Keratinocyte (primary cell): ENCODE measurements at regions not wholly inside any gene's neighbourhood (a gene's known extent, or its start where the extent isn't known, plus 50 kb on each side); places are given as distances from the start of the nearest gene placed in this dataset.

Experiments used
- DNase-seq: peaks from one replicate; pipeline ENCODE4 v3.0.0-alpha.2; 2011; ENCODE audit warnings: low read depth, missing footprints, low spot score
- FAIRE-seq: peaks from 2 replicates; lab custom pipeline; 2011; peaks lifted over from hg19 to GRCh38; lab: Jason Lieb, UNC
- H2AFZ ChIP-seq: 2 replicates; pipeline ENCODE4 v1.6.0; 2012; ENCODE audit warnings: low read length, control low read depth, inconsistent platforms; ENCODE audit not compliant: control insufficient read depth
- H3K27ac ChIP-seq: 2 replicates; pipeline ENCODE4 v1.5.1; 2011; ENCODE audit warnings: low read length; ENCODE audit not compliant: control insufficient read depth, insufficient read depth
- H3K27me3 ChIP-seq: 3 replicates; pipeline ENCODE4 v1.6.0; 2011; ENCODE audit warnings: low read length; ENCODE audit not compliant: control insufficient read depth, insufficient read depth; ENCODE audit errors: extremely low read depth
- H3K36me3 ChIP-seq, 2 experiments: 2 replicates in 1 of 2; 3 replicates in 1 of 2; pipeline ENCODE4 v1.5.1; 2011; ENCODE audit warnings: low read length in 2 of 2, mild to moderate bottlenecking in 1 of 2; ENCODE audit not compliant: control insufficient read depth in 2 of 2, insufficient read depth in 2 of 2; ENCODE audit errors: extremely low read depth in 1 of 2
- H3K4me1 ChIP-seq: 3 replicates; pipeline ENCODE4 v1.5.1; 2011; ENCODE audit warnings: low read length; ENCODE audit not compliant: control insufficient read depth, insufficient read depth; ENCODE audit errors: extremely low read depth
- H3K4me2 ChIP-seq: 3 replicates; pipeline ENCODE4 v1.6.0; 2011; ENCODE audit warnings: low read depth, low read length; ENCODE audit not compliant: control insufficient read depth, insufficient read depth; ENCODE audit errors: extremely low read depth
- H3K4me3 ChIP-seq, 3 experiments: fragments of 200-600 bp in 1 of 3; sonication (generic) in 1 of 3; 2 replicates in 2 of 3; 3 replicates in 1 of 3; pipeline ENCODE4 v1.5.1; 2011 to 2016; ENCODE audit warnings: low read length in 3 of 3, mild to moderate bottlenecking in 3 of 3, control low read depth in 2 of 3, inconsistent platforms in 1 of 3, low read depth in 1 of 3, mixed read lengths in 1 of 3, mixed run types in 1 of 3, moderate library complexity in 1 of 3; ENCODE audit not compliant: control insufficient read depth in 2 of 3, insufficient read depth in 2 of 3; ENCODE audit errors: extremely low read depth in 1 of 3
- H3K79me2 ChIP-seq: 2 replicates; pipeline ENCODE4 v1.6.0; 2012; ENCODE audit warnings: low read length; ENCODE audit not compliant: control insufficient read depth, insufficient read depth
- H3K9ac ChIP-seq: 3 replicates; pipeline ENCODE4 v1.6.0; 2011; ENCODE audit warnings: low read length; ENCODE audit not compliant: control insufficient read depth, insufficient read depth; ENCODE audit errors: extremely low read depth
- H3K9me1 ChIP-seq: 3 replicates; pipeline ENCODE4 v1.6.0; 2011; ENCODE audit warnings: low read length; ENCODE audit not compliant: control insufficient read depth, insufficient read depth; ENCODE audit errors: extremely low read depth
- H3K9me3 ChIP-seq: 2 replicates; pipeline ENCODE4 v1.5.1; 2012; ENCODE audit warnings: low read depth, low read length; ENCODE audit not compliant: control insufficient read depth
- H4K20me1 ChIP-seq: 3 replicates; pipeline ENCODE4 v1.6.0; 2011; ENCODE audit warnings: low read length; ENCODE audit not compliant: control insufficient read depth, insufficient read depth; ENCODE audit errors: extremely low read depth
- CTCF ChIP-seq, 3 experiments: IDR thresholded peaks in 1 of 3; conservative IDR thresholded peaks in 1 of 3; optimal IDR thresholded peaks in 1 of 3; 2 replicates in 2 of 3; 3 replicates in 1 of 3; pipeline versions ENCODE3 to v1.5.1; 2011; ENCODE audit warnings: low read length in 3 of 3, mild to moderate bottlenecking in 3 of 3, moderate library complexity in 2 of 3, control low read depth in 1 of 3, inconsistent platforms in 1 of 3; ENCODE audit not compliant: insufficient read depth in 2 of 3; ENCODE audit errors: extremely low read depth in 1 of 3
- EZH2 ChIP-seq: IDR thresholded peaks from one replicate; pipeline ENCODE4 v1.6.1; 2012; ENCODE audit warnings: inconsistent platforms, mild to moderate bottlenecking, low read length, moderate library complexity
- dilution Hi-C: fragments of 300-500 bp; cut with MboI; formaldehyde crosslinking; loops from one replicate; pipeline ENCODE4 v1.7.0; 2020; ENCODE audit warnings: low sequenced_read_pairs; ENCODE audit not compliant: extremely low pct_ligation_motif_present

- Histone ChIP-seq H3K36me3 (no peaks in the 10 kb centered on the region), H3K4me3 (no peak overlapping the region), H3K4me1 (no peaks in the 10 kb centered on the region), H3K4me2 (no peak overlapping the region), H3K9ac (no peak overlapping the region), H3K27ac (no peak overlapping the region), H4K20me1 (no peaks in the 10 kb centered on the region), H3K9me3 (no peaks in the 10 kb centered on the region), H2AFZ (no peak overlapping the region), H3K9me1 (no peaks in the 10 kb centered on the region), H3K79me2 (no peaks in the 10 kb centered on the region), H3K27me3 (peaks cover 58% of the 10 kb centered on the region)
- FAIRE-seq (no peak), DNase-seq (no peak)
- no peak for TF ChIP-seq EZH2
- dilution Hi-C loops: no loop called here
Measured at GRCh38 chr1:38568061-38568857, 291.3 kb downstream of the RRAGC start.

- Histone ChIP-seq H3K9me1 (no peaks in the 10 kb centered on the region), H3K4me1 (no peaks in the 10 kb centered on the region), H4K20me1 (no peaks in the 10 kb centered on the region), H3K36me3 (no peaks in the 10 kb centered on the region), H3K27me3 (peaks cover 58% of the 10 kb centered on the region), H3K4me3 (no peak overlapping the region), H3K79me2 (no peaks in the 10 kb centered on the region), H3K9ac (no peak overlapping the region), H3K4me2 (no peak overlapping the region), H2AFZ (no peak overlapping the region), H3K27ac (no peak overlapping the region), H3K9me3 (no peaks in the 10 kb centered on the region)
- FAIRE-seq (no peak), DNase-seq (no peak)
- dilution Hi-C loops: no loop called here
- TF ChIP-seq CTCF (optimal IDR thresholded peaks at IDR 0.05 in 1 of 3, IDR thresholded peaks at IDR 0.05 in 1 of 3, conservative IDR thresholded peaks at IDR 0.05 in 1 of 3; ENCODE audit: extremely low read depth in 1 of 3, insufficient read depth in 2 of 3, low read length in 3 of 3) (no peak), EZH2 (no peak)
Measured at GRCh38 chr1:38567401-38567800, 292.2 kb downstream of the RRAGC start.
